NT2/D1 (cell line): ENCODE measurements at regions not wholly inside any gene's neighbourhood (a gene's known extent, or its start where the extent isn't known, plus 50 kb on each side); places are given as distances from the start of the nearest gene placed in this dataset.

Experiments used
- DNase-seq: peaks from one replicate; pipeline ENCODE4 v3.0.0-alpha.2; 2011; ENCODE audit warnings: low read depth, low spot score
- H3K27me3 ChIP-seq: 2 replicates; pipeline ENCODE4 v1.6.0; 2011; ENCODE audit warnings: mild to moderate bottlenecking; ENCODE audit not compliant: insufficient read length, insufficient read depth
- H3K36me3 ChIP-seq: 2 replicates; pipeline ENCODE4 v1.6.1; 2011; ENCODE audit warnings: mild to moderate bottlenecking, low read length, mixed read lengths; ENCODE audit not compliant: insufficient read depth, insufficient read length
- H3K4me1 ChIP-seq: 2 replicates; pipeline ENCODE4 v1.5.1; 2011; ENCODE audit not compliant: insufficient read depth, insufficient read length
- H3K4me3 ChIP-seq: 2 replicates; pipeline ENCODE4 v1.5.1; 2011; ENCODE audit warnings: low read depth; ENCODE audit not compliant: insufficient read length
- H3K9ac ChIP-seq: 2 replicates; pipeline ENCODE4 v1.6.0; 2011; ENCODE audit warnings: low read depth; ENCODE audit not compliant: insufficient read length
- H3K9me3 ChIP-seq: 2 replicates; pipeline ENCODE4 v1.5.1; 2011; ENCODE audit warnings: mild to moderate bottlenecking, low read length; ENCODE audit not compliant: insufficient read depth
- SUZ12 ChIP-seq: IDR thresholded peaks from 2 replicates; pipeline ENCODE4 v1.6.1; 2011; ENCODE audit not compliant: insufficient read length, insufficient read depth; ENCODE audit errors: extremely low read depth
- YY1 ChIP-seq: IDR thresholded peaks from 2 replicates; pipeline ENCODE4 v1.6.1; 2011; ENCODE audit not compliant: insufficient read length, insufficient read depth
- ZNF274 ChIP-seq: IDR thresholded peaks from 2 replicates; pipeline ENCODE4 v1.6.1; 2011; ENCODE audit warnings: mild to moderate bottlenecking, low read depth, low read length

DNA sequence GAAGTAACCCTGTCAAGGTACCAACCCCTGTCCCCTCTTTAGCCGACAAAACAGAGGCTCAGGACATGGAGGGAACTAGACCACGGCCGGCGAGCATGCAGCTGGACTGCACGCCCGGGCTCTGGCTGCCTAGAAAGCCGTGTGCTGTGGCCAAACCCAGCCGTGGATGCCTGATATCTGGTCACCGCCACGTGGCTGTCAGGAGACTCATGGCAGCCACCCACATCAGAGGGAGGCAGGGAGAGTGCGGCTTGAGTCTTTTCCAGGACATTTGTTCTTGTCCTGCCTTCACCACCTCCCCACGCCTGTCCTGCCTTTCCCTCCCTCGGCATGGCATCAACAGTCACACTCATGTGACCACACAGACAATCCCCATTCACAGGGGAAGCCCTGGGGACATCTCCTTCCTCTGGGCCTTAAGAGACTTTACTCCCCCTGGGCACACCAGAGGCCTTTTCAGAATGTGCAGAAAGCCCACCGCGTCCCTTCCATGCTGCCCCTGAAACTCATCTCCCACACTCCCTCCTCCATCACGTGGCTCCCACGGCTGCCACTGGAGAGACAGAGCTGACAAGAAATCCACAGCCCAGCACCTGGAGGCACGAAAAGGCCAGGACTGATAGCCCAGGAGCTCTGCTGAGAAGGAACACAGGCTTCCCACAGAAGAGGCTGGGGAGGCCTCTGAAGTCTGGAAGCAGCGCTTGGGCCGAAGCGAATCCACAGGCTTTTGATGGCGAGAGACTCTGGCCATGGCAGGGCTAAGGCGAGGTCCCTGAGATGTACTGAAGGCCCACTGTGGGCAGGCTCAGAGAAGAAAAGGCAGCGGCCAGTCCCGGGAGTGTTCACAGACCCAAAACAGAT, 71.2 kb upstream of the IQSEC1 start:
- H3K4me1 ChIP-seq: no peaks in the 10 kb centered on the region
- no peak overlapping the region for H3K4me3 ChIP-seq
- no peaks in the 10 kb centered on the region for H3K27me3 ChIP-seq
- no peak overlapping the region for H3K9ac ChIP-seq
- H3K9me3 ChIP-seq: no peaks in the 10 kb centered on the region
- TF ChIP-seq ZNF274 (no peak), SUZ12 (no peak)
- no peaks in the 10 kb centered on the region for H3K36me3 ChIP-seq
- DNase-seq: no peak

DNA sequence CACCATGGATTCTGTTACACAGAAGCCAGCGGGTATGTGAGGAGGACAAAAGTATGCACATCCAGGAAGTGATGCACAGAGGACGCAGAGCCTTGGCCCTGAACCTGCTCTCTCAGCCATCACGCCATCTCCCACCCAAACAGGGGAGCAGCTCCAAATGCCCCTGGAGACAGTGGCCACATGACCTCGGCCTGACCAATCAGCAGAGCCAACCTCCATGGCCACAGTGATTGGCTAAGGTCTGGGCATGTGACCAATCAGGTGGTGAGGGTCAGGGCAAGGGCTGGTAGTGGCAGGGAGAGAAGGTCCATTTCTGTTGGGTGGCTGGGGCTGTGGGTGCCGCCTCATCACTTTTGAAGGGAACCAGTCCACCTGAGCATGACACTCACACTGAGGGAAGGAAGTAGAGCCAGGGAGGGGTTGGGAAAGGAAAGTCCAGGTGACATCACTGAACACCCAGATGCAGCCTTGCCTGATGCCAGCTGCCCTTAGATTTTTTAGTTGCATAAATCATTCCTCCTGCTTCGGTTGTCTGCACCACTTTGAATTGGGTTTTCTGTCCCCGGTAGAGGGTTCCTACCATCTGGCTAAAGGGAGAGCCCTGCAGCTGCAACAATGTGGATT, 70.3 kb upstream of the IQSEC1 start:
- no peak overlapping the region for H3K9ac ChIP-seq
- no peaks in the 10 kb centered on the region for H3K9me3 ChIP-seq
- no peaks in the 10 kb centered on the region for H3K27me3 ChIP-seq
- H3K36me3 ChIP-seq: no peaks in the 10 kb centered on the region
- TF ChIP-seq YY1 (no peak), ZNF274 (no peak), SUZ12 (no peak)
- H3K4me1 ChIP-seq: peaks cover 1% of the 10 kb centered on the region
- H3K4me3 ChIP-seq: no peak overlapping the region
- DNase-seq: no peak

DNA sequence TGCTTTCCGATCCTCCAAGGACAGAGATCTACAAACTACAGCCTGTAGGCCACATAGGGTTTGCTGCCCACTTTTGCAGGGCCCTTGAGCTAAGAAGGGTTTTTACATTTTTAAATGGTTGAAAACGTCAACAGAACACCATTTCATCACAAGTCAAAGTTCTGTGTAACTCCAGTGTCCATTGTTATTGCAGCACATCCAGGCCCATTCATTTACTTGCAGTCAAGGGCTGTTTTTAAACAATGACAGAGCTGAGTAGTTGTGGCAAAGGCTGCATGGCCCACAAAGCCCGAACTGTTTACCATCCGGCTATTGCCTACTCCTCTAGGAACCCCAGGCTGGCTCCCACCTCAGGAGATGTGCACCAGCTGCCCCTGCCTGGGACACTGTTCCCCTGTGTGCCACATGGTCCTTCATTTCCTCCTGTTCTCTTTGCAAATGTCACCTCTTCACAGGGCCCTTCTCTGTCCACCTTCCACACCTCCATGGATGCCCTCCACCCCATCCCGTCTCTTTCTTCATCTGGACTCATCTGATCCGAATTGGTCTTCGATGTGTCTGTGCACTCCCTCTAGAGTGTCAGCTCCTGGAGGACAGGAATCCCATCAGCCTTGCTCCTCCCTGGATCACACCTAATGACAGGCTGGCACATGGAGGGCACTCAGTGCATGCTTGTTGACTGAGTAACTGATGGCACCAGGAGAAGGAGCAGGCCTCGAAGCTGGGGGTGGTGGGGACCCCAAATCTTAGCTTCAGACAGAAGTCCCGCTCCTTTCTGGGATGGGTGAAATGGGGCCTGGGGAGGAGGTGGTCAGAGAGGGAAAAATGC, 69.5 kb upstream of the IQSEC1 start:
- no peaks in the 10 kb centered on the region for H3K9me3 ChIP-seq
- no peaks in the 10 kb centered on the region for H3K27me3 ChIP-seq
- DNase-seq: no peak
- no peaks in the 10 kb centered on the region for H3K36me3 ChIP-seq
- no peak overlapping the region for H3K9ac ChIP-seq
- H3K4me3 ChIP-seq: no peak overlapping the region
- peaks cover 2% of the 10 kb centered on the region for H3K4me1 ChIP-seq
- TF ChIP-seq SUZ12 (no peak), ZNF274 (no peak), YY1 (no peak)

DNA sequence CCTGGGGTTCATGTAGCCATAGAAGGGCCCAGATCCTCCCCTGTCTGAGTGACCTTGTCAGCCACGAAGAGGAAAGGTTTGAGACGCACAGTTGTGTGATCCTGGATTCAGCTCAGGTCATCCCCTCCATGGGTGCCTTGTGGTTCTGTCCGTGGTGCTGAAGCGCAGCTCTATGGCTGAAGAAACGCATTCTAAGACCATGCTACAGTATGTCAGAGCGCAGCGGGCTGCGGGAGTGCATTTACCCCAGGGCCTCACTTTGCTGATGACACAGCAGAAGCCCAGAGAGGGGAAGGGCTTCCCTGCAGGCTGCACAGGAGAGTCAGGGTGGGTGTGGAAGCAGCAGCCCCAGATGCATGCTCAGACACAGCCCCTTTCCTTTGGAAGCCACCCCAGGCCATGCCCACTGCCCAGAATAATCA, 68.8 kb upstream of the IQSEC1 start:
- no peak overlapping the region for H3K4me3 ChIP-seq
- no peak overlapping the region for H3K9ac ChIP-seq
- no peaks in the 10 kb centered on the region for H3K27me3 ChIP-seq
- peak; percentile 63 for DNase-seq
- no peaks in the 10 kb centered on the region for H3K36me3 ChIP-seq
- TF ChIP-seq ZNF274: no peak
- TF ChIP-seq YY1: no peak
- TF ChIP-seq SUZ12: no peak
- no peaks in the 10 kb centered on the region for H3K9me3 ChIP-seq
- peaks cover 2% of the 10 kb centered on the region for H3K4me1 ChIP-seq

DNA sequence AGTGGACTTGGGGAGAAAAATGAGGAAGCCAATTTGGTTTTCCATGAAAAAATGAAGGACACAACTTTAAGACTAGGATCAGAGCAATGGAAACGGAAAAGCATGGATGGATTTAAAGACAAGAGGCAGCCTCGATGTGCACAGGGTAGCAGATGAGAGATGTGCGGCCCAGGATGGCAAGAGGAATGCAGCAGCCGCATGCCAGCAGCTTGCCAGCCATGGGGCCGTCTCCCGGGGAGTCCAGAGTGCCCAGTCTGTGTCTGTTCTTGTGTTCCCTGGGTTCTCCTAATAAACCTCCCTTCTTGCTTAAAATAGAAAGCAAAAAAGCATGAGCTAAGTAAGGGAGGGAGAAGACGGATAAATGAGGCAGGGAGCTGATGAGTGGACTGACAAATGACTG, 68.0 kb upstream of the IQSEC1 start:
- TF ChIP-seq YY1 (no peak), SUZ12 (no peak), ZNF274 (no peak)
- DNase-seq: no peak
- Histone ChIP-seq H3K9ac (no peak overlapping the region), H3K4me3 (no peak overlapping the region), H3K27me3 (no peaks in the 10 kb centered on the region), H3K9me3 (no peaks in the 10 kb centered on the region), H3K4me1 (peaks cover 2% of the 10 kb centered on the region), H3K36me3 (no peaks in the 10 kb centered on the region)

DNA sequence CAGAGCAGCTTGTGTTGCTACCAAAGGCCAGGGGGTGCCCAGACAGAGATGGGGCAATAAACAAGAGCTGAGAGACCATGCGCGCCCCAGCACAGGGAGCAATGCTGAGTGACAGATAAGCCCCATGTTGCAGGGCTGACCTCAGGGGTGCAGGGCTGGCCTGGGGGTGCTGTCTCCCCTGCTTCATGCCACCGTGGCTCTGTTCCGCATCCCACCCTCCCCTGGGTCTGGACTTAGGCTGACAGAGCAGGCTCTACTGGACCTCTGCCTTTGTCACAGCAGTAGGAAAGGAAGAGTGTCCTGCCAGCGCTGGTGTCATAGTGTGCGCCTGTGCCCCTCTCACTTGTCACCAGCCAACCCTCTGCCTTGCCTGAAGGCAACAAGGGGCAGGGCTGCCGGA, 67.4 kb upstream of the IQSEC1 start:
- TF ChIP-seq SUZ12 (no peak), ZNF274 (no peak), YY1 (no peak)
- H3K4me1 ChIP-seq: peaks cover 4% of the 10 kb centered on the region
- H3K9me3 ChIP-seq: no peaks in the 10 kb centered on the region
- no peak overlapping the region for H3K9ac ChIP-seq
- H3K4me3 ChIP-seq: no peak overlapping the region
- H3K27me3 ChIP-seq: no peaks in the 10 kb centered on the region
- no peak for DNase-seq
- no peaks in the 10 kb centered on the region for H3K36me3 ChIP-seq

DNA sequence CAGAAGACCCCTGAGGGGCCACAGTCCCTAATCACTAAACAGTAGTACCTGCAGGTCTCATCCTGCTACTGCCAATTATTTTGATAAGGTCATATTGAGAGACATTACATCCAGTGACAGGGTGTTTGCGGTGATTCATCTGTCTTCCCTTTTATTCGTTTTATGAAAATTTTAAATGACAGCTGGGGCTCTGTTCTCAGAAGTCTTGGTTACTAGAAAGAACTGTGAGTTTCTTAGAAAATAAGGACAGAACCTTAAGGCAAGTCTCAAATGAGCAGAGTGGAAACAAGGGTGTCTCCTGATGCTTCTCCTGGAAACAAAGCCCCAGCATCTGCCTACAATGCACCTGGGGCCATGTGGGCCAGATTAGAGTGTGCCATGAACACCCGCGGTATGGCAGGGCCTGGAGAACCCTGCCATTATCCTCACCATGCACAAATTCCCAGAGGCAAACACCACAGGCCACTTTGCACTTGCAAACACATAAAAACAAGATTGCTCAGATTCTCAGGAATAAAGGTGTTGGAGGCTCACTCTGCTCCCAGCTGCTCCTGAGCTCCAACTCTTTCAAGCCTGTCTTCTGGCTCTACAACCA, 66.3 kb upstream of the IQSEC1 start:
- no peak overlapping the region for H3K4me3 ChIP-seq
- no peaks in the 10 kb centered on the region for H3K36me3 ChIP-seq
- no peaks in the 10 kb centered on the region for H3K9me3 ChIP-seq
- DNase-seq: no peak
- H3K4me1 ChIP-seq: peaks cover 6% of the 10 kb centered on the region
- no peaks in the 10 kb centered on the region for H3K27me3 ChIP-seq
- TF ChIP-seq ZNF274 (no peak), SUZ12 (no peak), YY1 (no peak)
- H3K9ac ChIP-seq: no peak overlapping the region
